ENCODE measurements at regions not wholly inside any gene's neighbourhood (a gene's known extent, or its start where the extent isn't known, plus 50 kb on each side); places are given as distances from the start of the nearest gene placed in this dataset.
A peak's percentile ranks its signal among the peaks of the same experiment; 100 is the strongest.

GRCh38 chr6:156347656-156348055 is 429.5 kb upstream of the ARID1B start:
- DNase-seq, result no peak

- DNase-seq, result no peak
Measured at GRCh38 chr6:156347246-156347645, 429.9 kb upstream of the ARID1B start.

- DNase-seq, result no peak
Measured at GRCh38 chr6:156345700-156346099, 431.5 kb upstream of the ARID1B start.

GRCh38 chr6:156344491-156344890 is 432.7 kb upstream of the ARID1B start:
- no peak for DNase-seq

- DNase-seq, result no peak
Measured at GRCh38 chr6:156337801-156338200, 439.4 kb upstream of the ARID1B start.

GRCh38 chr6:156336733-156337132 is 440.4 kb upstream of the ARID1B start:
- DNase-seq, result no peak

GRCh38 chr6:156336089-156336488 is 441.1 kb upstream of the ARID1B start:
- DNase-seq, result no peak

- DNase-seq, result no peak
Measured at GRCh38 chr6:156334966-156335365, 442.2 kb upstream of the ARID1B start.

- no peak for DNase-seq
Measured at GRCh38 chr6:156319707-156320106, 457.5 kb upstream of the ARID1B start.

- no peak for DNase-seq
Measured at GRCh38 chr6:156316583-156317125, 460.5 kb upstream of the ARID1B start.

- no peak for DNase-seq
Measured at GRCh38 chr6:156315146-156315545, 462.0 kb upstream of the ARID1B start.

GRCh38 chr6:156313037-156313436 is 464.1 kb upstream of the ARID1B start:
- no peak for DNase-seq

- DNase-seq, result no peak
Measured at GRCh38 chr6:156311291-156311690, 465.9 kb upstream of the ARID1B start.

- DNase-seq, result no peak
Measured at GRCh38 chr6:156310701-156311100, 466.5 kb upstream of the ARID1B start.

GRCh38 chr6:156309017-156309416 is 468.2 kb upstream of the ARID1B start:
- no peak for DNase-seq

GRCh38 chr6:156308604-156309003 is 468.6 kb upstream of the ARID1B start:
- no peak for DNase-seq

- DNase-seq, result no peak
Measured at GRCh38 chr6:156306531-156306930, 470.6 kb upstream of the ARID1B start.

GRCh38 chr6:156283091-156283490 is 494.1 kb upstream of the ARID1B start:
- DNase-seq, result no peak

GRCh38 chr6:156282087-156282486 is 495.1 kb upstream of the ARID1B start:
- no peak for DNase-seq

- DNase-seq, result no peak
Measured at GRCh38 chr6:156281266-156281665, 495.9 kb upstream of the ARID1B start.

- no peak for DNase-seq
Measured at GRCh38 chr6:156280065-156280464, 497.1 kb upstream of the ARID1B start.

- no peak for DNase-seq
Measured at GRCh38 chr6:156279261-156279969, 497.8 kb upstream of the ARID1B start.

GRCh38 chr6:156273065-156273711 is 504.0 kb upstream of the ARID1B start:
- no peak for DNase-seq

- peak; percentile 62 for DNase-seq
Measured at GRCh38 chr6:156269751-156270369, 507.3 kb upstream of the ARID1B start.

All from activated CD8-positive, alpha-beta memory T cell treated with anti-CD3 and anti-CD28 coated beads for 24 hours (primary cell).